HCT116 (cell line): ENCODE measurements at regions not wholly inside any gene's neighbourhood (a gene's known extent, or its start where the extent isn't known, plus 50 kb on each side); places are given as distances from the start of the nearest gene placed in this dataset.

Experiments used
- ATAC-seq: fragments of 200-7000 bp; cut with Tn5 transposase; 2 replicates; pipeline ENCODE4 v1.9.1; 2020; ENCODE audit warnings: mild to moderate bottlenecking, moderate library complexity
- BruUV-seq: library from RNA; stranded (reverse); fragments of 400-500 nt; replicated peaks from 2 replicates; lab custom pipeline; 2021; lab: Mats Ljungman, UMichigan
- CTCF ChIA-PET: fragments of 300-600 bp; sonication (Branson Sonifier 250); formaldehyde crosslinking; loops from one replicate; lab custom pipeline; 2021; ENCODE audit warnings: antibody characterized with exemption; lab: Charles Lee
- POLR2A ChIA-PET: fragments of 300-600, 350-600 bp; sonication (Branson Sonifier 250); formaldehyde crosslinking; loops from one replicate; lab custom pipeline; 2021; ENCODE audit warnings: antibody characterized with exemption; lab: Charles Lee
- RAD21 ChIA-PET, 2 experiments: fragments of 300-600 bp; sonication (Branson Sonifier 250); formaldehyde crosslinking; loops; one replicate each; lab custom pipeline; 2023; ENCODE audit warnings: low total read pairs in 2 of 2; ENCODE audit not compliant: uncharacterized antibody in 2 of 2, unreplicated experiment in 2 of 2, low non-redundant PET in 1 of 2; lab: Charles Lee
- DNase-seq: peaks from one replicate; pipeline ENCODE4 v3.0.0-alpha.2; 2010; ENCODE audit warnings: low read depth, low spot score
- H2AFZ ChIP-seq: fragments of 200-600 bp; shearing (Covaris generic), sonication (generic); 2 replicates; pipeline ENCODE4 v1.6.1; 2017; ENCODE audit warnings: low read depth, mixed run types, mixed read lengths, antibody characterized with exemption, low read length; ENCODE audit not compliant: poor library complexity, severe bottlenecking
- H3K27ac ChIP-seq: 2 replicates; pipeline ENCODE4 v1.5.1; 2012; ENCODE audit warnings: low read depth, low read length
- H3K27me3 ChIP-seq: fragments of 200-600 bp; sonication (generic); 2 replicates; pipeline ENCODE4 v1.6.1; 2016; ENCODE audit warnings: mixed run types, low read length, mixed read lengths; ENCODE audit not compliant: insufficient read depth
- H3K36me3 ChIP-seq, 2 experiments: fragments of 200-500 bp in 1 of 2; fragments of 200-600 bp in 1 of 2; sonication (Bioruptor generic) in 1 of 2; sonication (generic) in 1 of 2; 2 replicates each; pipeline versions ENCODE4 v1.5.1 to v1.6.1; 2014 to 2016; ENCODE audit warnings: low read length in 2 of 2, inconsistent platforms in 1 of 2, mixed read lengths in 1 of 2, mixed run types in 1 of 2; ENCODE audit not compliant: insufficient read depth in 2 of 2, control insufficient read depth in 1 of 2
- H3K4me1 ChIP-seq, 2 experiments: fragments of 200-600 bp in 1 of 2; sonication (generic) in 1 of 2; 2 replicates each; pipeline versions ENCODE4 v1.5.1 to v1.6.1; 2012 to 2017; ENCODE audit warnings: low read length in 2 of 2, inconsistent platforms in 1 of 2, mild to moderate bottlenecking in 1 of 2, mixed read lengths in 1 of 2, mixed run types in 1 of 2, moderate library complexity in 1 of 2; ENCODE audit not compliant: insufficient read depth in 2 of 2, control insufficient read depth in 1 of 2
- H3K4me2 ChIP-seq: fragments of 200-600 bp; sonication (generic); 2 replicates; pipeline ENCODE4 v1.6.1; 2017; ENCODE audit warnings: mixed run types, low read length, mixed read lengths
- H3K4me3 ChIP-seq, 2 experiments: fragments of 200-600 bp in 1 of 2; sonication (generic) in 1 of 2; replicated peaks in 1 of 2; 2 replicates each; pipeline ENCODE4 v1.5.1; 2011 to 2016; ENCODE audit warnings: low read length in 2 of 2, control low read depth in 1 of 2, low read depth in 1 of 2, mild to moderate bottlenecking in 1 of 2, mixed read lengths in 1 of 2, mixed run types in 1 of 2
- H3K79me2 ChIP-seq: fragments of 200-600 bp; sonication (generic); 2 replicates; pipeline ENCODE4 v1.6.1; 2017; ENCODE audit warnings: mild to moderate bottlenecking, mixed run types, low read length, moderate library complexity, mixed read lengths; ENCODE audit not compliant: insufficient read depth
- H3K9ac ChIP-seq: fragments of 200-600 bp; sonication (generic); 2 replicates; pipeline ENCODE4 v1.6.1; 2016; ENCODE audit warnings: low read length, mixed read lengths
- H3K9me2 ChIP-seq: fragments of 200-600 bp; sonication (generic), shearing (Covaris generic); 2 replicates; pipeline ENCODE4 v1.6.1; 2017; ENCODE audit warnings: mixed run types, mild to moderate bottlenecking, moderate library complexity; ENCODE audit not compliant: insufficient read depth
- H3K9me3 ChIP-seq, 2 experiments: fragments of 200-500 bp in 1 of 2; fragments of 200-600 bp in 1 of 2; sonication (Bioruptor generic) in 1 of 2; sonication (generic) in 1 of 2; 2 replicates each; pipeline ENCODE4 v1.6.1; 2014 to 2017; ENCODE audit warnings: low read length in 2 of 2, mixed read lengths in 2 of 2, inconsistent platforms in 1 of 2, low read depth in 1 of 2, mild to moderate bottlenecking in 1 of 2, mixed run types in 1 of 2, moderate library complexity in 1 of 2; ENCODE audit not compliant: control insufficient read depth in 1 of 2, insufficient read depth in 1 of 2
- H4K20me1 ChIP-seq: fragments of 200-600 bp; sonication (generic), shearing (Covaris generic); 2 replicates; pipeline ENCODE4 v1.6.1; 2017; ENCODE audit warnings: mixed run types, mild to moderate bottlenecking, moderate library complexity; ENCODE audit not compliant: insufficient read depth
- CBX3 ChIP-seq: IDR thresholded peaks from 2 replicates; pipeline ENCODE4 v1.6.1; 2012; ENCODE audit warnings: low read depth
- CEBPB ChIP-seq: IDR thresholded peaks from 2 replicates; pipeline ENCODE4 v1.6.1; 2012; ENCODE audit warnings: low read depth
- EGR1 ChIP-seq: IDR thresholded peaks from 2 replicates; pipeline ENCODE4 v1.6.1; 2012; ENCODE audit warnings: low read depth
- EZH2 ChIP-seq: fragments of 200-600 bp; sonication (generic); IDR thresholded peaks from 2 replicates; pipeline ENCODE4 v1.6.1; 2017; ENCODE audit warnings: antibody characterized with exemption, mixed run types
- ZFX ChIP-seq: fragments of 450-650 bp; IDR thresholded peaks from 2 replicates; pipeline ENCODE4 v1.6.1; 2017
- intact Hi-C: fragments of 100-400 bp; cut with micrococcal nuclease; formaldehyde crosslinking; loops from 2 replicates; pipeline ENCODE4 v1.10.0; 2022

DNA sequence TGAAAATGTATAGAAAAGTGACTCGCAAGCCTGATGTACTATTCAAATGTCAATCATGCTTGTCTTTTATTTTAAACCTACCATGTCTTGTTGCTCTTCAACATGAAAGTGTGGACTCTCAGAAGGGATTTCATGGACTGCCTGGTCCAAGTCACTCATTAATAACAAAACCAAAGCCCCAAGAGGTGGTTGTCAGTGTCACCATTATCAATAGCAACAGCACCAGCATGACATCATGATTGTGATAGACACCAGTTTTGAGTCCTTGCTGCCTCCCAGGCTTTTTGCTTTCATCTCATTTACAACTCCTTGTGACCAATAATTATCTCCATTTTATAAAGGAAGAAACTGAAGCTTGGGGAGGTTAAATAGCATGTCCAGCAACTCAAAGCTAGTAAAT, 112.0 kb upstream of the TMPO start:
- POLR2A ChIA-PET = no interaction called here
- Histone ChIP-seq H3K79me2 (no peaks in the 10 kb centered on the region), H3K4me3 (no peak overlapping the region), H3K36me3 (no peaks in the 10 kb centered on the region), H3K27ac (peak overlapping the region; percentile 88), H3K4me2 (peak overlapping the region; percentile 65; the same call in 1 of the 2 replicates), H4K20me1 (no peaks in the 10 kb centered on the region), H3K9ac (no peak overlapping the region), H3K27me3 (no peaks in the 10 kb centered on the region), H3K9me2 (no peaks in the 10 kb centered on the region), H3K9me3 (peaks cover 0 to 14% of the 10 kb centered on the region in 2 experiments; a peak in 1 of 4 replicates), H2AFZ (peak overlapping the region; percentile 65), H3K4me1 (peaks cover 60 to 65% of the 10 kb centered on the region in 2 experiments)
- intact Hi-C loops = no loop called here
- DNase-seq (no peak), ATAC-seq (no peak)
- BruUV-seq = no TSS peak
- RAD21 ChIA-PET = no interaction called here
- CTCF ChIA-PET = no interaction called here
- TF ChIP-seq CBX3 (no peak), CEBPB (no peak), EGR1 (no peak), EZH2 (no peak), ZFX (no peak)

DNA sequence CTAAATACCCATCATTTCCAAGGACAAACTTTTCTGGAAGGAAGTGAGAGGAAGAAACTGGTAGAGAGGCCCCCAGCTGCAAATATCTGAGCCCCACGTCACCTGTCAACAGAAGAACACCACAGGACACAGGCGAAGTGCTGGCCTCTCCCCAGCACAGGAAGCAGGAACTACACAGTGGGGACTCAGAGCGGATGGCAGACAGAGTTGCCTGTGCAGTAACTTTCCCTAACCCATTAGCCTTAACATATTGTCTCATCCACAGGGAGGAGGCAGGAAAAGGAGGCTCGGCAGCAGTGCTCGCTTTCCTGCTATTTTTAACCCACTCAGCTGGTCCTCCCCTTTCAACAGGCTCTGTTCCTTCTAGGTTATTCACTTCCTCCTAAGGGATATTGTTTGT, 111.5 kb upstream of the TMPO start:
- CTCF ChIA-PET = no interaction called here
- no peaks in the 10 kb centered on the region for H4K20me1 ChIP-seq
- H3K36me3 ChIP-seq = no peaks in the 10 kb centered on the region
- TF ChIP-seq EZH2 = no peak
- no TSS peak for BruUV-seq
- H3K9ac ChIP-seq = no peak overlapping the region
- H3K4me1 ChIP-seq = peaks cover 55 to 60% of the 10 kb centered on the region in 2 experiments
- H3K9me2 ChIP-seq = no peaks in the 10 kb centered on the region
- ATAC-seq = no peak
- no peaks in the 10 kb centered on the region for H3K79me2 ChIP-seq
- H3K4me2 ChIP-seq = peak overlapping the region; percentile 4; the same call in 1 of the 2 replicates
- peaks cover 0 to 14% of the 10 kb centered on the region in 2 experiments; a peak in 1 of 4 replicates for H3K9me3 ChIP-seq
- no peak for DNase-seq
- H2AFZ ChIP-seq = peak overlapping the region; percentile 54
- H3K27ac ChIP-seq = peak overlapping the region; percentile 88
- no peak overlapping the region for H3K4me3 ChIP-seq
- RAD21 ChIA-PET = no interaction called here
- intact Hi-C loops = no loop called here
- H3K27me3 ChIP-seq = no peaks in the 10 kb centered on the region
- POLR2A ChIA-PET = no interaction called here
